Panc1 (cell line): ENCODE measurements at regions not wholly inside any gene's neighbourhood (a gene's known extent, or its start where the extent isn't known, plus 50 kb on each side); places are given as distances from the start of the nearest gene placed in this dataset.

Source experiments
- ATAC-seq: fragments of 200-7000 bp; cut with Tn5 transposase; 2 replicates; pipeline ENCODE4 v1.9.1; 2020; ENCODE audit warnings: mild to moderate bottlenecking, moderate library complexity
- BruUV-seq: library from RNA; stranded (reverse); fragments of 400-500 nt; replicated peaks from 2 replicates; lab custom pipeline; 2021; lab: Mats Ljungman, UMichigan
- CTCF ChIA-PET: fragments of 300-600 bp; sonication (Branson Sonifier 250); formaldehyde crosslinking; loops from one replicate; lab custom pipeline; 2022; ENCODE audit warnings: antibody characterized with exemption; lab: Charles Lee
- POLR2A ChIA-PET: fragments of 300-600 bp; sonication (Branson Sonifier 250); formaldehyde crosslinking; loops from one replicate; lab custom pipeline; 2022; ENCODE audit warnings: antibody characterized with exemption; lab: Charles Lee
- DNase-seq: peaks from one replicate; pipeline ENCODE4 v3.0.0-alpha.2; 2010; ENCODE audit warnings: low read depth, low spot score
- H3K27ac ChIP-seq: 2 replicates; pipeline ENCODE4 v1.5.1; 2011; ENCODE audit warnings: mild to moderate bottlenecking, low read length, inconsistent platforms
- H3K27me3 ChIP-seq: fragments of 200-500 bp; sonication (Bioruptor generic); 2 replicates; pipeline ENCODE4 v1.6.0; 2014; ENCODE audit warnings: low read length, inconsistent platforms; ENCODE audit not compliant: control insufficient read depth, insufficient read depth
- H3K36me3 ChIP-seq: fragments of 200-500 bp; sonication (Bioruptor generic); 2 replicates; pipeline ENCODE4 v1.5.1; 2014; ENCODE audit warnings: inconsistent platforms, mild to moderate bottlenecking, low read length, moderate library complexity; ENCODE audit not compliant: control insufficient read depth, insufficient read depth
- H3K4me1 ChIP-seq: 2 replicates; pipeline ENCODE4 v1.5.1; 2011; ENCODE audit warnings: inconsistent platforms, mild to moderate bottlenecking, low read length, moderate library complexity; ENCODE audit not compliant: control insufficient read depth, insufficient read depth
- H3K4me3 ChIP-seq, 2 experiments: 2 replicates each; pipeline ENCODE4 v1.5.1; 2011 to 2012; ENCODE audit warnings: low read depth in 2 of 2, low read length in 2 of 2, mild to moderate bottlenecking in 2 of 2, inconsistent platforms in 1 of 2, moderate library complexity in 1 of 2
- H3K9me3 ChIP-seq: fragments of 200-500 bp; sonication (Bioruptor generic); 2 replicates; pipeline ENCODE4 v1.5.1; 2014; ENCODE audit warnings: low read depth, mild to moderate bottlenecking, inconsistent platforms, low read length, moderate library complexity; ENCODE audit not compliant: control insufficient read depth, insufficient read depth
- CTCF ChIP-seq: fragments of 450-650 bp; IDR thresholded peaks from 2 replicates; pipeline ENCODE4 v1.5.1; 2017; ENCODE audit warnings: mild to moderate bottlenecking
- POLR2AphosphoS5 ChIP-seq: IDR thresholded peaks from 2 replicates; pipeline ENCODE4 v1.6.1; 2012; ENCODE audit warnings: mild to moderate bottlenecking, low read depth, low read length, moderate library complexity
- REST ChIP-seq, 2 experiments: IDR thresholded peaks; 2 replicates each; pipeline ENCODE4 v1.6.1; 2011 to 2012; ENCODE audit warnings: low read depth in 2 of 2, control low read depth in 1 of 2, low read length in 1 of 2, mild to moderate bottlenecking in 1 of 2, moderate library complexity in 1 of 2; ENCODE audit not compliant: insufficient read depth in 1 of 2
- SIN3A ChIP-seq: IDR thresholded peaks from 2 replicates; pipeline ENCODE4 v1.6.1; 2012; ENCODE audit warnings: low read depth, mild to moderate bottlenecking, low read length, moderate library complexity, borderline replicate concordance; ENCODE audit not compliant: insufficient read depth
- TCF7L2 ChIP-seq: IDR thresholded peaks from 2 replicates; pipeline ENCODE4 v1.6.1; 2011; ENCODE audit warnings: mild to moderate bottlenecking, low read depth, low read length, inconsistent platforms
- in situ Hi-C: cut with HindIII; loops from 2 replicates; pipeline ENCODE4 v1.10.0; 2016; ENCODE audit warnings: low sequenced_read_pairs, low pct_unique_long_range_greater_than_20kb
- intact Hi-C: fragments of 100-400 bp; cut with micrococcal nuclease; formaldehyde crosslinking; loops from one replicate; pipeline ENCODE4 v1.10.0; 2022; ENCODE audit not compliant: unreplicated experiment

- Histone ChIP-seq H3K36me3 (no peaks in the 10 kb centered on the region), H3K4me1 (no peaks in the 10 kb centered on the region), H3K4me3 (no peak overlapping the region), H3K9me3 (no peaks in the 10 kb centered on the region), H3K27ac (no peak overlapping the region), H3K27me3 (peaks cover 3% of the 10 kb centered on the region)
- no TSS peak for BruUV-seq
- in situ Hi-C loops: no loop called here
- ChIA-PET POLR2A (no interaction called here), CTCF (no interaction called here)
- TF ChIP-seq TCF7L2 (no peak), POLR2AphosphoS5 (no peak), REST (IDR thresholded peaks at IDR 0.05; ENCODE audit: insufficient read depth in 1 of 2, low read depth in 2 of 2, low read length in 1 of 2) (0 out of 4 replicates have a peak, but pooled peaks of 1 of the 2 experiments have one; percentile 35), SIN3A (no peak), CTCF (no peak)
- DNase-seq (no peak), ATAC-seq (no peak)
- intact Hi-C loops: no loop called here
Observed at GRCh38 chr3:193055352-193055751, 137.7 kb upstream of the MB21D2 start.

GRCh38 chr3:193057616-193058015, 140.0 kb upstream of the MB21D2 start:
- Histone ChIP-seq H3K36me3 (no peaks in the 10 kb centered on the region), H3K27ac (no peak overlapping the region), H3K27me3 (peaks cover 3% of the 10 kb centered on the region), H3K4me1 (no peaks in the 10 kb centered on the region), H3K9me3 (no peaks in the 10 kb centered on the region), H3K4me3 (no peak overlapping the region)
- intact Hi-C loops: no loop called here
- ATAC-seq (no peak), DNase-seq (no peak)
- in situ Hi-C loops: no loop called here
- no peak for TF ChIP-seq POLR2AphosphoS5
- TF ChIP-seq SIN3A: no peak
- TF ChIP-seq CTCF: no peak
- TF ChIP-seq REST (IDR thresholded peaks at IDR 0.05; ENCODE audit: insufficient read depth in 1 of 2, low read depth in 2 of 2, low read length in 1 of 2): no peak
- TF ChIP-seq TCF7L2: no peak
- ChIA-PET POLR2A (no interaction called here), CTCF (no interaction called here)
- BruUV-seq: no TSS peak
